MM.1S (cell line): ENCODE measurements at regions not wholly inside any gene's neighbourhood (a gene's known extent, or its start where the extent isn't known, plus 50 kb on each side); places are given as distances from the start of the nearest gene placed in this dataset.

ENCODE experiments used
- EZH2 ChIP-seq: fragments of 300-600 bp; sonication (generic); optimal IDR thresholded peaks from 2 replicates; pipeline ENCODE3; 2017; ENCODE audit warnings: low read depth, mild to moderate bottlenecking, antibody characterized with exemption, low read length, mixed read lengths
- EZH2phosphoT487 ChIP-seq: fragments of 300-600 bp; sonication (generic); IDR thresholded peaks from 2 replicates; pipeline ENCODE4 v1.6.1; 2018; ENCODE audit warnings: antibody characterized with exemption, low read length
- TF ChIP-seq, protein P1 (sequence below): fragments of 300-600 bp; sonication (generic); IDR thresholded peaks from 2 replicates; pipeline ENCODE4 v1.5.1; 2016; ENCODE audit warnings: antibody characterized with exemption, low read length, mixed read lengths

DNA sequence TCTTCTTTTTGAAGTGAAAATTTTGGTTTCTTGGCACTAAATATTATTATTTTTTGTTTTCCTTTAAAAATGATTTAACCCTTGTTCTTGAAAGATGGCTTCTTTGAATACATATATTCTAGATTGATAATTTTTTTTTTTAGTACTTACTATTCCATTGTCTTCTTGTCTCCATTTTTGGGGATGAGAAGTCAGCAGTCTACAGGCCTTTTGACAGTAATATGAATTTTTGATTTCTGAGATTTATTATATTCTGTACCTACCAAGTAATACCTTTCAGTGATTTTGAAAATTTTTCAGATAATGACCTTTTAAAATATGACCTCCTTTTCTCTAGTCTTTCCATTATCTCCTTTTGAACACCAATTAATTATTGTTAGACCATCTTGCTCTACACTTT lies 294.1 kb upstream of the LARGE1 start:
- TF ChIP-seq, protein P1, sequence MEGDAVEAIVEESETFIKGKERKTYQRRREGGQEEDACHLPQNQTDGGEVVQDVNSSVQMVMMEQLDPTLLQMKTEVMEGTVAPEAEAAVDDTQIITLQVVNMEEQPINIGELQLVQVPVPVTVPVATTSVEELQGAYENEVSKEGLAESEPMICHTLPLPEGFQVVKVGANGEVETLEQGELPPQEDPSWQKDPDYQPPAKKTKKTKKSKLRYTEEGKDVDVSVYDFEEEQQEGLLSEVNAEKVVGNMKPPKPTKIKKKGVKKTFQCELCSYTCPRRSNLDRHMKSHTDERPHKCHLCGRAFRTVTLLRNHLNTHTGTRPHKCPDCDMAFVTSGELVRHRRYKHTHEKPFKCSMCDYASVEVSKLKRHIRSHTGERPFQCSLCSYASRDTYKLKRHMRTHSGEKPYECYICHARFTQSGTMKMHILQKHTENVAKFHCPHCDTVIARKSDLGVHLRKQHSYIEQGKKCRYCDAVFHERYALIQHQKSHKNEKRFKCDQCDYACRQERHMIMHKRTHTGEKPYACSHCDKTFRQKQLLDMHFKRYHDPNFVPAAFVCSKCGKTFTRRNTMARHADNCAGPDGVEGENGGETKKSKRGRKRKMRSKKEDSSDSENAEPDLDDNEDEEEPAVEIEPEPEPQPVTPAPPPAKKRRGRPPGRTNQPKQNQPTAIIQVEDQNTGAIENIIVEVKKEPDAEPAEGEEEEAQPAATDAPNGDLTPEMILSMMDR, result no peak
- TF ChIP-seq EZH2phosphoT487, result no peak
- TF ChIP-seq EZH2, result no peak
